Neural cell (in vitro differentiated cells): ENCODE measurements at regions not wholly inside any gene's neighbourhood (a gene's known extent, or its start where the extent isn't known, plus 50 kb on each side); places are given as distances from the start of the nearest gene placed in this dataset.

Experiments
- H2AFZ ChIP-seq: fragments of 200-600, 300-800 bp; sonication (generic), shearing (Covaris generic); 2 replicates; pipeline ENCODE4 v1.6.0; 2014; ENCODE audit warnings: low read depth, mild to moderate bottlenecking, antibody characterized with exemption, low read length, moderate library complexity
- H3F3A ChIP-seq: fragments of 200-600 bp; shearing (Covaris generic); 2 replicates; pipeline ENCODE4 v1.6.1; 2016; ENCODE audit warnings: mild to moderate bottlenecking, moderate library complexity, mixed read lengths, antibody characterized with exemption, low read length; ENCODE audit not compliant: insufficient read depth, poor library complexity, severe bottlenecking
- H3K27ac ChIP-seq: fragments of 200-600, 300-800 bp; sonication (generic), shearing (Covaris generic); 2 replicates; pipeline ENCODE4 v1.5.1; 2014; ENCODE audit warnings: mild to moderate bottlenecking, low read length, moderate library complexity
- H3K27me3 ChIP-seq: fragments of 300-800, 200-600 bp; sonication (generic), shearing (Covaris generic); 2 replicates; pipeline ENCODE4 v1.6.0; 2014; ENCODE audit warnings: mild to moderate bottlenecking, low read depth, low read length, moderate library complexity; ENCODE audit not compliant: insufficient read depth
- H3K36me3 ChIP-seq: fragments of 300-800, 200-600 bp; sonication (generic), shearing (Covaris generic); 2 replicates; pipeline ENCODE4 v1.5.1; 2014; ENCODE audit warnings: mild to moderate bottlenecking, antibody characterized with exemption, low read length, moderate library complexity; ENCODE audit not compliant: insufficient read depth
- H3K4me2 ChIP-seq: fragments of 300-800, 200-600 bp; sonication (generic), shearing (Covaris generic); 2 replicates; pipeline ENCODE4 v1.6.0; 2014; ENCODE audit warnings: mild to moderate bottlenecking, low read length
- H3K4me3 ChIP-seq: fragments of 300-800, 200-600 bp; sonication (generic), shearing (Covaris generic); 2 replicates; pipeline ENCODE4 v1.5.1; 2014; ENCODE audit warnings: mild to moderate bottlenecking, low read length, moderate library complexity
- H3K79me2 ChIP-seq: fragments of 200-600 bp; shearing (Covaris generic); replicated peaks from 2 replicates; pipeline ENCODE4 v1.6.0; 2014; ENCODE audit warnings: mild to moderate bottlenecking, low read length, moderate library complexity; ENCODE audit not compliant: insufficient read depth
- H3K9ac ChIP-seq: fragments of 300-800, 200-600 bp; sonication (generic), shearing (Covaris generic); 2 replicates; pipeline ENCODE4 v1.6.1; 2016; ENCODE audit warnings: mild to moderate bottlenecking, low read length, mixed read lengths
- H3K9me2 ChIP-seq: fragments of 200-600 bp; shearing (Covaris generic); 2 replicates; pipeline ENCODE4 v1.6.1; 2016; ENCODE audit warnings: mild to moderate bottlenecking, low read length, mixed read lengths; ENCODE audit not compliant: insufficient read depth
- H3K9me3 ChIP-seq: fragments of 200-600, 300-800 bp; sonication (generic), shearing (Covaris generic); 2 replicates; pipeline ENCODE4 v1.6.1; 2016; ENCODE audit warnings: mild to moderate bottlenecking, mixed run types, low read length, moderate library complexity, mixed read lengths
- H4K20me1 ChIP-seq: fragments of 200-600 bp; shearing (Covaris generic); 2 replicates; pipeline ENCODE4 v1.6.1; 2016; ENCODE audit warnings: mild to moderate bottlenecking, mixed run types; ENCODE audit not compliant: insufficient read depth
- CTCF ChIP-seq: fragments of 450-650 bp; IDR thresholded peaks from 2 replicates; pipeline ENCODE4 v1.5.1; 2014; ENCODE audit warnings: antibody characterized with exemption, mild to moderate bottlenecking, moderate library complexity; ENCODE audit not compliant: poor library complexity, severe bottlenecking
- EP300 ChIP-seq: fragments of 450-650 bp; conservative IDR thresholded peaks from 2 replicates; pipeline ENCODE4 v1.6.1; 2014; ENCODE audit warnings: antibody characterized with exemption, mild to moderate bottlenecking, moderate library complexity; ENCODE audit not compliant: poor library complexity, severe bottlenecking
- EZH2 ChIP-seq: fragments of 200-600, 300-800 bp; shearing (Covaris generic), sonication (generic); IDR thresholded peaks from 2 replicates; pipeline ENCODE4 v1.6.1; 2014; ENCODE audit warnings: antibody characterized with exemption, low read length, borderline replicate concordance, mild to moderate bottlenecking; ENCODE audit not compliant: insufficient read depth, poor library complexity, severe bottlenecking
- MXI1 ChIP-seq: fragments of 450-650 bp; conservative IDR thresholded peaks from 2 replicates; pipeline ENCODE4 v1.6.1; 2014; ENCODE audit warnings: antibody characterized with exemption, mild to moderate bottlenecking; ENCODE audit not compliant: poor library complexity, severe bottlenecking
- POLR2AphosphoS5 ChIP-seq: IDR thresholded peaks from 2 replicates; pipeline ENCODE4 v1.6.1; 2012
- RAD21 ChIP-seq: fragments of 450-650 bp; conservative IDR thresholded peaks from 2 replicates; pipeline ENCODE4 v1.6.1; 2014; ENCODE audit warnings: antibody characterized with exemption, mild to moderate bottlenecking, moderate library complexity
- SMC3 ChIP-seq: fragments of 450-650 bp; conservative IDR thresholded peaks from 2 replicates; pipeline ENCODE4 v1.6.1; 2014; ENCODE audit warnings: antibody characterized with exemption, mild to moderate bottlenecking, moderate library complexity; ENCODE audit not compliant: poor library complexity
- TAF1 ChIP-seq: IDR thresholded peaks from 2 replicates; pipeline ENCODE4 v1.6.1; 2012; ENCODE audit warnings: low read depth
- TF ChIP-seq, protein P1 (sequence below): IDR thresholded peaks from 2 replicates; pipeline ENCODE4 v1.6.1; 2012; ENCODE audit warnings: borderline replicate concordance

- Histone ChIP-seq H3K27ac (no peak overlapping the region), H3K9me2 (no peaks in the 10 kb centered on the region), H3K9ac (no peak overlapping the region), H3K9me3 (no peaks in the 10 kb centered on the region), H3K4me3 (no peak overlapping the region), H3F3A (no peaks in the 10 kb centered on the region), H3K36me3 (no peaks in the 10 kb centered on the region), H2AFZ (no peak overlapping the region), H3K79me2 (no peaks in the 10 kb centered on the region), H3K27me3 (no peaks in the 10 kb centered on the region), H3K4me2 (no peak overlapping the region), H4K20me1 (no peaks in the 10 kb centered on the region)
- TF ChIP-seq MXI1 = no peak
- no peak for TF ChIP-seq TAF1
- no peak for TF ChIP-seq POLR2AphosphoS5
- TF ChIP-seq CTCF = no peak
- TF ChIP-seq, protein P1, sequence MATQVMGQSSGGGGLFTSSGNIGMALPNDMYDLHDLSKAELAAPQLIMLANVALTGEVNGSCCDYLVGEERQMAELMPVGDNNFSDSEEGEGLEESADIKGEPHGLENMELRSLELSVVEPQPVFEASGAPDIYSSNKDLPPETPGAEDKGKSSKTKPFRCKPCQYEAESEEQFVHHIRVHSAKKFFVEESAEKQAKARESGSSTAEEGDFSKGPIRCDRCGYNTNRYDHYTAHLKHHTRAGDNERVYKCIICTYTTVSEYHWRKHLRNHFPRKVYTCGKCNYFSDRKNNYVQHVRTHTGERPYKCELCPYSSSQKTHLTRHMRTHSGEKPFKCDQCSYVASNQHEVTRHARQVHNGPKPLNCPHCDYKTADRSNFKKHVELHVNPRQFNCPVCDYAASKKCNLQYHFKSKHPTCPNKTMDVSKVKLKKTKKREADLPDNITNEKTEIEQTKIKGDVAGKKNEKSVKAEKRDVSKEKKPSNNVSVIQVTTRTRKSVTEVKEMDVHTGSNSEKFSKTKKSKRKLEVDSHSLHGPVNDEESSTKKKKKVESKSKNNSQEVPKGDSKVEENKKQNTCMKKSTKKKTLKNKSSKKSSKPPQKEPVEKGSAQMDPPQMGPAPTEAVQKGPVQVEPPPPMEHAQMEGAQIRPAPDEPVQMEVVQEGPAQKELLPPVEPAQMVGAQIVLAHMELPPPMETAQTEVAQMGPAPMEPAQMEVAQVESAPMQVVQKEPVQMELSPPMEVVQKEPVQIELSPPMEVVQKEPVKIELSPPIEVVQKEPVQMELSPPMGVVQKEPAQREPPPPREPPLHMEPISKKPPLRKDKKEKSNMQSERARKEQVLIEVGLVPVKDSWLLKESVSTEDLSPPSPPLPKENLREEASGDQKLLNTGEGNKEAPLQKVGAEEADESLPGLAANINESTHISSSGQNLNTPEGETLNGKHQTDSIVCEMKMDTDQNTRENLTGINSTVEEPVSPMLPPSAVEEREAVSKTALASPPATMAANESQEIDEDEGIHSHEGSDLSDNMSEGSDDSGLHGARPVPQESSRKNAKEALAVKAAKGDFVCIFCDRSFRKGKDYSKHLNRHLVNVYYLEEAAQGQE = no peak
- TF ChIP-seq EP300 = no peak
- no peak for TF ChIP-seq RAD21
- no peak for TF ChIP-seq SMC3
- no peak for TF ChIP-seq EZH2
Observed at GRCh38 chr13:64633948-64634347, 2596.2 kb downstream of the PCDH9 start.

- no peaks in the 10 kb centered on the region for H3K9me3 ChIP-seq
- H3K9ac ChIP-seq = no peak overlapping the region
- no peak for TF ChIP-seq POLR2AphosphoS5
- TF ChIP-seq, protein P1 = no peak
- no peak for TF ChIP-seq TAF1
- no peak overlapping the region for H2AFZ ChIP-seq
- no peaks in the 10 kb centered on the region for H4K20me1 ChIP-seq
- no peaks in the 10 kb centered on the region for H3K79me2 ChIP-seq
- H3K4me3 ChIP-seq = no peak overlapping the region
- no peaks in the 10 kb centered on the region for H3K27me3 ChIP-seq
- no peaks in the 10 kb centered on the region for H3K36me3 ChIP-seq
- H3K9me2 ChIP-seq = no peaks in the 10 kb centered on the region
- H3K27ac ChIP-seq = no peak overlapping the region
- H3F3A ChIP-seq = no peaks in the 10 kb centered on the region
- no peak overlapping the region for H3K4me2 ChIP-seq
Observed at GRCh38 chr13:64627654-64628053, 2602.5 kb downstream of the PCDH9 start.
